GM23338 (cell line): ENCODE measurements at regions not wholly inside any gene's neighbourhood (a gene's known extent, or its start where the extent isn't known, plus 50 kb on each side); places are given as distances from the start of the nearest gene placed in this dataset.

Experiments used
- ATAC-seq: fragments of 200-7000 bp; cut with Tn5 transposase; 3 replicates; pipeline ENCODE4 v1.9.1; 2020
- DNase-seq: peaks from one replicate; pipeline ENCODE4 v3.0.0-alpha.2; 2015; ENCODE audit warnings: low spot score
- H2AFZ ChIP-seq: fragments of 200-600 bp; sonication (generic); 2 replicates; pipeline ENCODE4 v1.8.0; 2016; ENCODE audit warnings: antibody characterized with exemption, mild to moderate bottlenecking, moderate library complexity
- H3F3A ChIP-seq: fragments of 200-600 bp; sonication (generic); replicated peaks from 2 replicates; pipeline ENCODE4 v1.8.0; 2017; ENCODE audit warnings: antibody characterized with exemption, mixed run types, low read depth
- H3K27ac ChIP-seq: fragments of 200-600 bp; sonication (generic); 2 replicates; pipeline ENCODE4 v1.6.1; 2016; ENCODE audit warnings: low read depth
- H3K27me3 ChIP-seq: fragments of 200-600 bp; sonication (generic); 2 replicates; pipeline ENCODE4 v1.8.0; 2016; ENCODE audit warnings: mild to moderate bottlenecking, mixed run types, moderate library complexity; ENCODE audit not compliant: insufficient read depth
- H3K36me3 ChIP-seq: fragments of 200-600 bp; sonication (generic); 2 replicates; pipeline ENCODE4 v1.8.0; 2016; ENCODE audit warnings: mild to moderate bottlenecking; ENCODE audit not compliant: insufficient read depth
- H3K4me1 ChIP-seq: fragments of 200-600 bp; sonication (generic); 2 replicates; pipeline ENCODE4 v1.8.0; 2016; ENCODE audit warnings: mild to moderate bottlenecking, moderate library complexity; ENCODE audit not compliant: insufficient read depth
- H3K4me2 ChIP-seq: fragments of 200-600 bp; sonication (generic); 2 replicates; pipeline ENCODE4 v1.7.1; 2017; ENCODE audit warnings: mixed run types
- H3K4me3 ChIP-seq: fragments of 200-600 bp; sonication (generic); 2 replicates; pipeline ENCODE4 v1.6.1; 2016; ENCODE audit warnings: mixed run types
- H3K79me2 ChIP-seq: fragments of 200-600 bp; sonication (generic); replicated peaks from 2 replicates; pipeline ENCODE4 v1.8.0; 2017; ENCODE audit warnings: mild to moderate bottlenecking; ENCODE audit not compliant: insufficient read depth
- H3K9me2 ChIP-seq: fragments of 200-600 bp; sonication (generic); 2 replicates; pipeline ENCODE4 v1.8.0; 2017; ENCODE audit not compliant: insufficient read depth
- H4K20me1 ChIP-seq: fragments of 200-600 bp; sonication (generic); replicated peaks from 2 replicates; pipeline ENCODE4 v1.8.0; 2017; ENCODE audit warnings: mild to moderate bottlenecking; ENCODE audit not compliant: insufficient read depth
- H3K27ac Mint-ChIP-seq: 2 replicates; pipeline ENCODE4 v1.8.0; 2020; ENCODE audit warnings: inconsistent platforms, mild to moderate bottlenecking, moderate library complexity, mixed read lengths
- H3K27me3 Mint-ChIP-seq: 3 replicates; pipeline ENCODE4 v1.8.0; 2022; ENCODE audit warnings: low read depth, mild to moderate bottlenecking, moderate library complexity, mixed read lengths, inconsistent platforms; ENCODE audit not compliant: insufficient read depth, poor library complexity
- H3K36me3 Mint-ChIP-seq: 3 replicates; pipeline ENCODE4 v1.8.0; 2021; ENCODE audit warnings: low read depth, mild to moderate bottlenecking, inconsistent platforms, moderate library complexity, mixed read lengths
- H3K4me1 Mint-ChIP-seq: 3 replicates; pipeline ENCODE4 v1.8.0; 2020; ENCODE audit warnings: mild to moderate bottlenecking, inconsistent platforms, mixed read lengths
- H3K4me3 Mint-ChIP-seq: 3 replicates; pipeline ENCODE4 v1.8.0; 2021; ENCODE audit warnings: moderate library complexity, mild to moderate bottlenecking, inconsistent platforms, mixed read lengths
- H3K9me3 Mint-ChIP-seq: 3 replicates; pipeline ENCODE4 v1.8.0; 2020; ENCODE audit warnings: moderate library complexity, mild to moderate bottlenecking, inconsistent platforms, mixed read lengths
- EZH2 ChIP-seq: fragments of 200-600 bp; sonication (generic); IDR thresholded peaks from one replicate; pipeline ENCODE4 v1.8.0; 2017; ENCODE audit warnings: antibody characterized with exemption, mild to moderate bottlenecking, low read depth; ENCODE audit not compliant: unreplicated experiment
- JUNB ChIP-seq: IDR thresholded peaks from one replicate; pipeline ENCODE4 v1.6.1; 2016; ENCODE audit warnings: antibody characterized with exemption; ENCODE audit not compliant: unreplicated experiment
- NANOG ChIP-seq: IDR thresholded peaks from 2 replicates; pipeline ENCODE4 v1.6.1; 2016; ENCODE audit warnings: antibody characterized with exemption, borderline replicate concordance
- STAT1 ChIP-seq: IDR thresholded peaks from one replicate; pipeline ENCODE4 v1.6.1; 2016; ENCODE audit warnings: antibody characterized with exemption; ENCODE audit not compliant: unreplicated experiment
- ZNF114 ChIP-seq: fragments of 250-450 bp; sonication (Bioruptor Pico); IDR thresholded peaks from 2 replicates; pipeline ENCODE4 v1.5.0; 2020; ENCODE audit warnings: mild to moderate bottlenecking, moderate library complexity
- TF ChIP-seq, protein P1 (sequence below), 2 experiments: fragments of 200-600 bp in 1 of 2; sonication (generic) in 1 of 2; conservative IDR thresholded peaks; 2 replicates each; pipeline versions ENCODE4 v1.5.1 to v1.6.1; 2016 to 2017; ENCODE audit warnings: antibody characterized with exemption in 2 of 2, low read depth in 2 of 2, mild to moderate bottlenecking in 2 of 2, moderate library complexity in 1 of 2
- TF ChIP-seq, protein P2 (sequence below): IDR thresholded peaks from one replicate; pipeline ENCODE4 v1.6.1; 2018; ENCODE audit warnings: antibody characterized with exemption; ENCODE audit not compliant: unreplicated experiment
- TF ChIP-seq, protein P3 (sequence below): fragments of 250-450 bp; sonication (Bioruptor Pico); IDR thresholded peaks from 2 replicates; pipeline ENCODE4 v1.5.0; 2020; ENCODE audit warnings: mild to moderate bottlenecking, moderate library complexity

DNA sequence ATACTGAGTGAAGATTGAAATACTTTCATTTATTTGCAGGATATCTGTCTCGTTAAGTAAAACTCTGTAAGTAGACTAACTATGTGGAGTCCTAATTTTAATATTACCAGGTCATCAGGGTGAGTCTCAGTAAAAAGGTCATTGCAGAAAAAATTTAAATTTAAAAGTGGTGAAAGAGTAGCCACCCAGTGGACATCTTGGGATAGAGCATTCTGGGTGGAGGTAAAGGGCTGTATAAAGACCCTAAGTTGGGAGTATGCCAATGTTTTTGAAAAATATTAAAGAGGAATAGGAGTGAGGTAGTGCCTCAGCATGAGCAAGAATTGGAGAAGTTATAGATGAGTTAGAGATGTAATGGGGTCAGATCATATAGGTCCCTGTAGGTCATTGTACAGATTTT, 145.5 kb downstream of the HMHB1 start:
- Histone ChIP-seq H2AFZ (0 out of 2 replicates have a peak overlapping the region, but pooled peaks have one; percentile 19), H3F3A (no peaks in the 10 kb centered on the region), H3K36me3 (no peaks in the 10 kb centered on the region), H3K4me3 (no peak overlapping the region), H3K79me2 (no peaks in the 10 kb centered on the region), H4K20me1 (no peaks in the 10 kb centered on the region), H3K27ac (no peak overlapping the region), H3K27me3 (no peaks in the 10 kb centered on the region), H3K4me1 (no peaks in the 10 kb centered on the region), H3K9me2 (0 out of 2 replicates have a peak, but pooled peaks cover 3% of the 10 kb centered on the region), H3K4me2 (no peak overlapping the region)
- ATAC-seq (0 out of 3 replicates have a peak, but pooled peaks have one; percentile 29), DNase-seq (peak; percentile 41)
- H3K9me3 Mint-ChIP-seq: no peaks in the 10 kb centered on the region
- H3K4me3 Mint-ChIP-seq: no peak overlapping the region
- H3K36me3 Mint-ChIP-seq: no peaks in the 10 kb centered on the region
- no peak overlapping the region for H3K27ac Mint-ChIP-seq
- no peaks in the 10 kb centered on the region for H3K4me1 Mint-ChIP-seq
- no peaks in the 10 kb centered on the region for H3K27me3 Mint-ChIP-seq
- TF ChIP-seq, protein P1, sequence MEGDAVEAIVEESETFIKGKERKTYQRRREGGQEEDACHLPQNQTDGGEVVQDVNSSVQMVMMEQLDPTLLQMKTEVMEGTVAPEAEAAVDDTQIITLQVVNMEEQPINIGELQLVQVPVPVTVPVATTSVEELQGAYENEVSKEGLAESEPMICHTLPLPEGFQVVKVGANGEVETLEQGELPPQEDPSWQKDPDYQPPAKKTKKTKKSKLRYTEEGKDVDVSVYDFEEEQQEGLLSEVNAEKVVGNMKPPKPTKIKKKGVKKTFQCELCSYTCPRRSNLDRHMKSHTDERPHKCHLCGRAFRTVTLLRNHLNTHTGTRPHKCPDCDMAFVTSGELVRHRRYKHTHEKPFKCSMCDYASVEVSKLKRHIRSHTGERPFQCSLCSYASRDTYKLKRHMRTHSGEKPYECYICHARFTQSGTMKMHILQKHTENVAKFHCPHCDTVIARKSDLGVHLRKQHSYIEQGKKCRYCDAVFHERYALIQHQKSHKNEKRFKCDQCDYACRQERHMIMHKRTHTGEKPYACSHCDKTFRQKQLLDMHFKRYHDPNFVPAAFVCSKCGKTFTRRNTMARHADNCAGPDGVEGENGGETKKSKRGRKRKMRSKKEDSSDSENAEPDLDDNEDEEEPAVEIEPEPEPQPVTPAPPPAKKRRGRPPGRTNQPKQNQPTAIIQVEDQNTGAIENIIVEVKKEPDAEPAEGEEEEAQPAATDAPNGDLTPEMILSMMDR (conservative IDR thresholded peaks at IDR 0.05; ENCODE audit: low read depth in 2 of 2): peak; percentile 48 to 68
- no peak for TF ChIP-seq JUNB

DNA sequence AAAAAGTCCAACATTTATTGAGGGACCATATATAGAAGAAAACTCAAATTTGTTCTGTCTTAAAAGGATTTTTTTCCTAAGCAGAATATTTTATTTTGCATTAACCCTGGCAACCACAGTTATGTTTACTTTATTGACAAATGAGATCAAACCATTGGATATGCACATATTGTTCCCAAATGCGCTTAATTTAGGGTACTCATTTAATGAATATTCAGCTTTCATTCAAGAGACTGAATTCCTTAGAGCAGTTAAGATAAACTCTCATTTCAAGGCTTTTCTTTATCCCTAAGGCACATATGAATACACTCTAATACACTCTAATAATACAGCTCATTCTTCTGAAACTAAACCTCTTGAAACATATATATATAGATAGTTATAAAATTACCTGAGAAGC, 150.2 kb downstream of the HMHB1 start:
- DNase-seq (no peak), ATAC-seq (no peak)
- Histone ChIP-seq H4K20me1 (no peaks in the 10 kb centered on the region; the same call in 1 of the 2 replicates), H3F3A (no peaks in the 10 kb centered on the region), H3K4me2 (no peak overlapping the region), H3K27ac (no peak overlapping the region), H3K9me2 (0 out of 2 replicates have a peak, but pooled peaks cover 10% of the 10 kb centered on the region), H3K79me2 (no peaks in the 10 kb centered on the region), H3K4me3 (no peak overlapping the region), H3K4me1 (no peaks in the 10 kb centered on the region), H3K27me3 (no peaks in the 10 kb centered on the region), H2AFZ (no peak overlapping the region), H3K36me3 (no peaks in the 10 kb centered on the region)
- Mint-ChIP-seq H3K27me3 (peaks cover 4% of the 10 kb centered on the region), H3K36me3 (no peaks in the 10 kb centered on the region), H3K4me1 (no peaks in the 10 kb centered on the region; the same call in 2 of the 3 replicates), H3K9me3 (no peaks in the 10 kb centered on the region), H3K27ac (no peak overlapping the region), H3K4me3 (no peak overlapping the region)
- TF ChIP-seq EZH2 (no peak), ZNF114 (no peak), STAT1 (no peak), JUNB (no peak), NANOG (no peak)
- TF ChIP-seq, protein P2, sequence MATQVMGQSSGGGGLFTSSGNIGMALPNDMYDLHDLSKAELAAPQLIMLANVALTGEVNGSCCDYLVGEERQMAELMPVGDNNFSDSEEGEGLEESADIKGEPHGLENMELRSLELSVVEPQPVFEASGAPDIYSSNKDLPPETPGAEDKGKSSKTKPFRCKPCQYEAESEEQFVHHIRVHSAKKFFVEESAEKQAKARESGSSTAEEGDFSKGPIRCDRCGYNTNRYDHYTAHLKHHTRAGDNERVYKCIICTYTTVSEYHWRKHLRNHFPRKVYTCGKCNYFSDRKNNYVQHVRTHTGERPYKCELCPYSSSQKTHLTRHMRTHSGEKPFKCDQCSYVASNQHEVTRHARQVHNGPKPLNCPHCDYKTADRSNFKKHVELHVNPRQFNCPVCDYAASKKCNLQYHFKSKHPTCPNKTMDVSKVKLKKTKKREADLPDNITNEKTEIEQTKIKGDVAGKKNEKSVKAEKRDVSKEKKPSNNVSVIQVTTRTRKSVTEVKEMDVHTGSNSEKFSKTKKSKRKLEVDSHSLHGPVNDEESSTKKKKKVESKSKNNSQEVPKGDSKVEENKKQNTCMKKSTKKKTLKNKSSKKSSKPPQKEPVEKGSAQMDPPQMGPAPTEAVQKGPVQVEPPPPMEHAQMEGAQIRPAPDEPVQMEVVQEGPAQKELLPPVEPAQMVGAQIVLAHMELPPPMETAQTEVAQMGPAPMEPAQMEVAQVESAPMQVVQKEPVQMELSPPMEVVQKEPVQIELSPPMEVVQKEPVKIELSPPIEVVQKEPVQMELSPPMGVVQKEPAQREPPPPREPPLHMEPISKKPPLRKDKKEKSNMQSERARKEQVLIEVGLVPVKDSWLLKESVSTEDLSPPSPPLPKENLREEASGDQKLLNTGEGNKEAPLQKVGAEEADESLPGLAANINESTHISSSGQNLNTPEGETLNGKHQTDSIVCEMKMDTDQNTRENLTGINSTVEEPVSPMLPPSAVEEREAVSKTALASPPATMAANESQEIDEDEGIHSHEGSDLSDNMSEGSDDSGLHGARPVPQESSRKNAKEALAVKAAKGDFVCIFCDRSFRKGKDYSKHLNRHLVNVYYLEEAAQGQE: no peak
- TF ChIP-seq, protein P3, sequence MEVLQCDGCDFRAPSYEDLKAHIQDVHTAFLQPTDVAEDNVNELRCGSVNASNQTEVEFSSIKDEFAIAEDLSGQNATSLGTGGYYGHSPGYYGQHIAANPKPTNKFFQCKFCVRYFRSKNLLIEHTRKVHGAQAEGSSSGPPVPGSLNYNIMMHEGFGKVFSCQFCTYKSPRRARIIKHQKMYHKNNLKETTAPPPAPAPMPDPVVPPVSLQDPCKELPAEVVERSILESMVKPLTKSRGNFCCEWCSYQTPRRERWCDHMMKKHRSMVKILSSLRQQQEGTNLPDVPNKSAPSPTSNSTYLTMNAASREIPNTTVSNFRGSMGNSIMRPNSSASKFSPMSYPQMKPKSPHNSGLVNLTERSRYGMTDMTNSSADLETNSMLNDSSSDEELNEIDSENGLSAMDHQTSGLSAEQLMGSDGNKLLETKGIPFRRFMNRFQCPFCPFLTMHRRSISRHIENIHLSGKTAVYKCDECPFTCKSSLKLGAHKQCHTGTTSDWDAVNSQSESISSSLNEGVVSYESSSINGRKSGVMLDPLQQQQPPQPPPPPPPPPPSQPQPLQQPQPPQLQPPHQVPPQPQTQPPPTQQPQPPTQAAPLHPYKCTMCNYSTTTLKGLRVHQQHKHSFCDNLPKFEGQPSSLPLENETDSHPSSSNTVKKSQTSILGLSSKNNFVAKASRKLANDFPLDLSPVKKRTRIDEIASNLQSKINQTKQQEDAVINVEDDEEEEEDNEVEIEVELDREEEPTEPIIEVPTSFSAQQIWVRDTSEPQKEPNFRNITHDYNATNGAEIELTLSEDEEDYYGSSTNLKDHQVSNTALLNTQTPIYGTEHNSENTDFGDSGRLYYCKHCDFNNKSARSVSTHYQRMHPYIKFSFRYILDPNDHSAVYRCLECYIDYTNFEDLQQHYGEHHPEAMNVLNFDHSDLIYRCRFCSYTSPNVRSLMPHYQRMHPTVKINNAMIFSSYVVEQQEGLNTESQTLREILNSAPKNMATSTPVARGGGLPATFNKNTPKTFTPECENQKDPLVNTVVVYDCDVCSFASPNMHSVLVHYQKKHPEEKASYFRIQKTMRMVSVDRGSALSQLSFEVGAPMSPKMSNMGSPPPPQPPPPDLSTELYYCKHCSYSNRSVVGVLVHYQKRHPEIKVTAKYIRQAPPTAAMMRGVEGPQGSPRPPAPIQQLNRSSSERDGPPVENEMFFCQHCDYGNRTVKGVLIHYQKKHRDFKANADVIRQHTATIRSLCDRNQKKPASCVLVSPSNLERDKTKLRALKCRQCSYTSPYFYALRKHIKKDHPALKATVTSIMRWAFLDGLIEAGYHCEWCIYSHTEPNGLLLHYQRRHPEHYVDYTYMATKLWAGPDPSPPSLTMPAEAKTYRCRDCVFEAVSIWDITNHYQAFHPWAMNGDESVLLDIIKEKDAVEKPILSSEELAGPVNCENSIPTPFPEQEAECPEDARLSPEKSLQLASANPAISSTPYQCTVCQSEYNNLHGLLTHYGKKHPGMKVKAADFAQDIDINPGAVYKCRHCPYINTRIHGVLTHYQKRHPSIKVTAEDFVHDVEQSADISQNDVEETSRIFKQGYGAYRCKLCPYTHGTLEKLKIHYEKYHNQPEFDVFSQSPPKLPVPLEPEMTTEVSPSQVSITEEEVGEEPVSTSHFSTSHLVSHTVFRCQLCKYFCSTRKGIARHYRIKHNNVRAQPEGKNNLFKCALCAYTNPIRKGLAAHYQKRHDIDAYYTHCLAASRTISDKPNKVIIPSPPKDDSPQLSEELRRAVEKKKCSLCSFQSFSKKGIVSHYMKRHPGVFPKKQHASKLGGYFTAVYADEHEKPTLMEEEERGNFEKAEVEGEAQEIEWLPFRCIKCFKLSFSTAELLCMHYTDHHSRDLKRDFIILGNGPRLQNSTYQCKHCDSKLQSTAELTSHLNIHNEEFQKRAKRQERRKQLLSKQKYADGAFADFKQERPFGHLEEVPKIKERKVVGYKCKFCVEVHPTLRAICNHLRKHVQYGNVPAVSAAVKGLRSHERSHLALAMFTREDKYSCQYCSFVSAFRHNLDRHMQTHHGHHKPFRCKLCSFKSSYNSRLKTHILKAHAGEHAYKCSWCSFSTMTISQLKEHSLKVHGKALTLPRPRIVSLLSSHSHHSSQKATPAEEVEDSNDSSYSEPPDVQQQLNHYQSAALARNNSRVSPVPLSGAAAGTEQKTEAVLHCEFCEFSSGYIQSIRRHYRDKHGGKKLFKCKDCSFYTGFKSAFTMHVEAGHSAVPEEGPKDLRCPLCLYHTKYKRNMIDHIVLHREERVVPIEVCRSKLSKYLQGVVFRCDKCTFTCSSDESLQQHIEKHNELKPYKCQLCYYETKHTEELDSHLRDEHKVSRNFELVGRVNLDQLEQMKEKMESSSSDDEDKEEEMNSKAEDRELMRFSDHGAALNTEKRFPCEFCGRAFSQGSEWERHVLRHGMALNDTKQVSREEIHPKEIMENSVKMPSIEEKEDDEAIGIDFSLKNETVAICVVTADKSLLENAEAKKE (CRISPR knock-in tag): no peak
